IPS-NIHi7 (cell line): ENCODE measurements at regions not wholly inside any gene's neighbourhood (a gene's known extent, or its start where the extent isn't known, plus 50 kb on each side); places are given as distances from the start of the nearest gene placed in this dataset.

Experiments used
- DNase-seq: peaks from one replicate; pipeline ENCODE4 v3.0.0; 2012; ENCODE audit warnings: mixed read lengths; ENCODE audit errors: extremely low spot score

GRCh38 chr15:61633951-61634350, 404.8 kb upstream of the RORA start:
- no peak for DNase-seq

GRCh38 chr15:61629269-61629668, 400.2 kb upstream of the RORA start:
- no peak for DNase-seq

GRCh38 chr15:61624950-61625349, 395.8 kb upstream of the RORA start:
- no peak for DNase-seq

DNA sequence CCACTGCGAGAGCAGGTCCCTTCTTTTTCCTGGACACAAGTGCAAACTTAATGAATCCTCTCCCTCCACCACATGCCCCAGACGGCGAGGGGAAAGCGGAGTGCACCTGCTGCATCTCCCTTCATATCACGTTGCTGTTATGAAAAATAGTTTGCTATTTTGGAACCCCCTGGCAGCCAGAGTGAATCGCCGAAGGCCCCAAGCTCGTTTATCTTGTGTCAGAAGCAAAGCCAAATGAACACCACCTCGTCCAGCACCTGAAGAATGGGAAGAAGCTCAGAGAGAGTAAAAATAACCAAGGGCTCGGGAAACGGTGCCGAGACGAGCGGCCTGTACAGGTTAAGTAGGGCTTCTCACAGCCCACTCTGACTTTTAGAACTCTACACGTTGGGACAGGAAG, 394.6 kb upstream of the RORA start:
- DNase-seq = no peak

DNA sequence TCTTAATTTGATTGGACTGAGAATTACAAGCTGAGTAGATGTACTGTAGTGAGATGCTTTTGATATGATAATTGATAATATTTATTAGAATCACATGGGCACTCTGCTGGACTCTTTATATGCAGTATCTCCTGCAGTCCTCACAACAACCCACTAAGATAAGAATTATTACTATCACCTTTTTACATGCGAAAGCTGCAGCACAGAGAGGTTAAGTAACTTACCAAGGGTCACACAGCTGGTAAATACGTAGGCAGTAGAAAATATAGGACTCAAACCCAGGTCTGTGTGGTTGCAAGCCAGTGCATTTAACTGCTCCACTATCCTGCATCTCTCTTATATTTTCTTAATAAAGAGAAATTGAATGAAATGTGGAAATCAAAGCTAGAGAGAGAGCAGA, 392.8 kb upstream of the RORA start:
- DNase-seq = no peak

- peak; percentile 74 for DNase-seq
These were observed 392.0 kb upstream of the RORA start for GRCh38 chr15:61621146-61621545.

DNA sequence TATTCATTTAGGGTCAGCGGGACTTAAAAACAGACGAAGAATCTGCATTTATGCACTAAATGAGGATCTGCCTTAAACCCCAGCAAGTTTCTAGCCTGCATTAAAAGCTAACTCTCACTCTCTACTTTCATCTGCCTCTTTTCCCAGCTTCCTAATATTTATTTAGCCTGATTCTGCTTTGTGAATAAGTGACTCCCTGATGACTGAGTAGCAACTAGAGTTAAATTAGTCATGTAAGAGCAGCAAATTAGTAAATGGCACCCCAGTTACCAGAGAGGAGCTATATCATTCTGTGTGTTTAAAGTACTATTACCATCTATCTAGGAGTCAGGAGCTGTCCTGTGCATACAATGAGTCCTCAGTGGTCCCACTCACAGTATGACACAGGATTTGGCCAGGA, 391.0 kb upstream of the RORA start:
- no peak for DNase-seq

DNA sequence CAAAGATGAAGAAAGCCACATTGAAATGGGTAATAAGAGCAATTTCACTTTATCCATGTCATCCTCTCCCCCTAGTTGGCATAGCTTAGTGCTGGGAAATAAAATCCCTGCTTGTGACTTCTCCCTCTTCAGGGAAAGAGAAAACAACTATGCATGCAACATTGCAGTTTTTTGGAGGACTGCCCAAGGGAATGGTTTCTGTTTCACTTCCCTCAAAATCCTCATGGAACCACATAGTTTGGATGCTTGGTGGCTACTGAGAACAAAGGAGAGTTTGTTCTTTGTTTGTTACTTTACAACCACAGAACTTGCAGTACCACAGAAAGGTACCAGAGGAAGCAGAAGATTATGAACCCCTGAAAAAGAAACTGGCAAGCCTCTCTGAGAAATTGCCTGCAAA, 384.6 kb upstream of the RORA start:
- no peak for DNase-seq

DNA sequence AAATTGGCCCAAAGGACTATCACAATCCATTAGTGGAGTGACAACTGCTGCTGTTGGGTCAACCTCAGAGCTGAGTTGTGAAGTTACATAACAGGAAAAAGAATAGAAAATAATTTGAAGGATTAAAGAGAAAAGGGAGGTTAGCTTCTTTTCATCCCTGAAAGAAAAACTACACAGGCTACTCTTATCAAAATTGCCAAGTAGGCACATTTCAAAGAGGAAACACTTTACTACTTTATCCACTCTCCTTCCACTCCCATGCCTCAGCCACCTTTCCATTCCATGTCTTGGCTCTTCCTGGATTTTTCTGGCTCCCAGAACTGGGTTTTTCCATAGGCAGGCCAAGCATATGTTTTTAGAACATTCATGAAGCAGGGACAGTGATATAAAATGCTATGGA, 384.0 kb upstream of the RORA start:
- no peak for DNase-seq

DNA sequence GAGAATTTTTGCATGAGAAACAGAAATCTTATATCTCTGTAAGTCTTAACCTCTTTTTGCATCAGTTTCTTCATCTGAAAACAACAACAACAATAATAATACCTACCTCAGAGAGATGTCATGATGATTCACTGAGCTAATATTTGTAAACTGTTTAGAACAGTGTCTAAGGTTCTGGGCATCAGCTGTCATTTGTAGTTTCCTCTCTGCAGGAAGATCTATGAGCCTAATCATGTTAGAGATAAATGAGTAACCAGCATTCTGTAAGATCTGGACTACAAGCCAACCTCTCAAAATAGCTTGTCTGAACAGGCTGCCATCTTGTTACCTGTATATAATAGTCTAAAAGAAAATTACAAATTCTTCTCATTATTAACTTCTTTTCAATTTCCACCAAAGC, 383.0 kb upstream of the RORA start:
- DNase-seq = no peak

DNA sequence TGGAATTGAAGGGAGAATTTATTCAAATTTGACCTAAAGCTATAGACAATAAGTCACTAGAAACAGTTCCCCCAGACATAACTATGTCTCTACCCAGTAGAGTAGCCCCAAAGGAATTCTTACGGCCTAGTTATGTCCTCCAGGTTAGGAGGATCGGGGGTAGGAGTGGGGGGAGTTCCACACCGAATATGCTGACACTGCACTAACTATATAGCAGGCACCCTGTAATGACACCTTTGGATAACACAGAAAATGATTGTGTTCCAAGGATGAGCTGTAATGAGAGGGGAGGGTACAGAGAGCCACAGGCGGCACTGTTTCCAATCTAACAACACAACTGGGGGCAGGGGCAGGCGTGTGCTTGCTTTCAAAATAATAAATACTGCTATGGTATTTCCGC, 376.2 kb upstream of the RORA start:
- DNase-seq = no peak

DNA sequence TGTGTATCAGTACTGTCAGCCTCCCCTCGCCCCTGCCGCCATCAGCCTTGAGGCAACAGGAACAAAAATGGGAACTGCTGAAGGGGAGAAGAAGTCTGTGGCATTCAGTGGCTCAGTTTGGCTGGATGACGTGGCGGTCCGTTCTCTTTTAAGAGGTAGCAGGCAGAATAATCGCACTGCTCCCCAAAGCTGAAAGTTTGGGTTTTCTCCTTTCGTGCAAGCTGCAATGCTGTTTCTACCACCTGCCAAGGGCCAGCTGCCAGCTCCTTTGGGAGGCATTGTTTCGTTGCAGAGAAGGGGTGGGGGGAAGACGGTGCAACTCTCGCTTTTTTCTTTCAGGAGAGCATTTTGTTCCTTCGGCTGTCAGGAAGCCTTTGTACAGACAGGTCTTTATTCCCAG, 369.6 kb upstream of the RORA start:
- DNase-seq = no peak

GRCh38 chr15:61584410-61584809, 355.3 kb upstream of the RORA start:
- DNase-seq = no peak

DNA sequence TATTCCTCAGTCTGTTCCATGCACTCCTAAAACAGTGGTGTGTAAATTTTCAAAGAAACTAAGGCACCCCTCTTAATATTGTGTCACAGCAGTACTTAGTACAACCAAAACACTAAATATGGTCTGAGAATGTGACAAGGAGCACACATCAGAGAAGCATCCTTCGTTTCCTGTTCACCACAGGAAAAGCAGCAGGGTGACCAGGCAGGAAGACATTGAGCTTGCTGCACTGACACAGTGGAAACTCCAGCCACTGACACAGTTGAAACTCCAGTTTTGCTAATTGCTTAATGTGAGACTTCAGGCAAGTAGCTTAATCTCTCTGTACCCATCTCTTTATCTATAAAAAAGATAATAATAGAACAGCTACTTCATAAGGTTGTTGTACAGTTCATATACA, 353.0 kb upstream of the RORA start:
- no peak for DNase-seq

GRCh38 chr15:61575597-61575996, 346.5 kb upstream of the RORA start:
- DNase-seq = no peak

GRCh38 chr15:61571026-61571425, 341.9 kb upstream of the RORA start:
- DNase-seq = no peak

DNA sequence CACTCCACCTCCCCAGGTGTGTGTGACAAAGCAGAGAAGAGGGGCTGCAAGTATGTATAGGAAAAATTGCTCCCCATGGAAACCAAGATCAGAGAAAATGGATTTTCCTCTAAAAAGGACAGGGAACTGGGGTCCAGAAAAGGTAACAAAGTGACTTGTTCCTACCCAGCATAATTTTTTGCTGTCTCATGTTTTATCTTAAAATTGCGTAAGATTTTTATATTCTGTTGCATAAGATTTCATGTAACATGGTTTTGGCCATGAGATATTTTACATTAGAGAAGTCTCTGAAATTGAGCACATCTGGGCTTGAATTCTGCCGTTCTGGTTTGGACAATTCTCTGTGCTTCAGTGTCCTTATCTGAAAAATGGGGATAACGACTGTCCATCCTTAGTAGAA, 335.7 kb upstream of the RORA start:
- no peak for DNase-seq

GRCh38 chr15:61558172-61559136, 329.4 kb upstream of the RORA start:
- no peak for DNase-seq

DNA sequence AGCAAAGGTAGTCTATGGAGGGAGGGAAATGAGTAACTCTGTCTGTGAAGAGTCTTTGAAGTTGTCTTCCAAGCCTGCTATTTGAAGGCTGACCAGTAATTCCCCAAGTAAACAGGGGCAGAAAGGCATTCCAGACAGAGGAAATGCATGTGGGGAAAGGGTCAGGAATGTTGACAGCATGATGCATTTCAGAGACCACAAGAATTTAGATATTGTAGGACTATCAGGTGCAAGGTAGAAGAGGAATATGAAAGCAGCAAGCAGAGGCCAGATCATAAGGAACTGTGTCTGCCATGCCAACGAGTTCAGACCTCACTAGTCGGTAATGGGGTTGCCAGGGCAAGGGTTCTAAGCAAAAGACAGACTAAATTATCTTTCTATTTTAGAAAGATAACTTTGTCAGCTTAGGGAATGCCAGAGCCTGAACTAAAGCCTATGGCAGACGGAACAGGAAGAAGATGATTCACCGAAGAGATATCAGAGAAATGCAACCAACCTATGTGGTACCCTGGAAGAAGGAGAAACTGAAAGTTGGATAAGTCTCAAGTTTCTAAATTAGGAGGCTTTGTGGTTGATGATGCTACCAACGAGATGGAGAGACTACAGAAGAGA, 327.0 kb upstream of the RORA start:
- DNase-seq = no peak

- no peak for DNase-seq
These were observed 320.6 kb upstream of the RORA start for GRCh38 chr15:61549727-61550126.

DNA sequence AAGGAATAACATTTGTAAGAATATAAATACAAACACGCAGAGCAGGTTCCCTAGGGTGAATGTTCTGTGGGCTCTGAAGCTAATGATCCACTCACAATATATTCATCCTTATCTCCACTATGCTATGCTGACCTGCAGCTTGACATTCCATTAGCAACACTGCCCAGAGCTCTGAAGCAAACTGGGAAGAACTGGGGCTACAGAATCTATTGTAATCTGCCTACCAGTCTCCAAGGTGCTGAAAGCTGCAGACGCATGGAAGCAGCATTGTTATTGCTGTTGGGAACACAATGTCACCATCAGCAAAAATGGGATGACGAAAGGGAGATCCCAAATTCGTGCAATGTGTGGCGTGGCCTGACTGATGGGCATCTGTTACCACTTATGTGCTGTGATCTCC, 316.7 kb upstream of the RORA start:
- no peak for DNase-seq

DNA sequence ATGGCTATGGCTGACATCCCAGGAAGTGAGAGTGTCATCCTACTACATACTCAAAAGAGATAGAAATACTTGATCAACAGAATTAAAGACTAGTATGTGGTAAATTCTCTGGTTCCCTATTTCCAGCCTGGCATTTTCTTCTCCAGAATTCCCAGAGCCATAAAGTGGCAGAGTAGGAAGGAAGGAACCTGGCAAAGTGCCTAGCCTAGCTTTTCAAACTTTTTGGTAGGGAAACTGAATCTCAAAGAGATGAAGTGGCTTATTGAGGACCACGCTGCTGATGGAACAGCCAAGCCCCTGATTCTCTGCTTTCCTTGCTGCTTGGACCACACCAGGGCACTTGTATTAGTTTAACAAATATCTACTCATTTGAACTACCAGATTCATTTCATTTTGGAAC, 312.4 kb upstream of the RORA start:
- no peak for DNase-seq

DNA sequence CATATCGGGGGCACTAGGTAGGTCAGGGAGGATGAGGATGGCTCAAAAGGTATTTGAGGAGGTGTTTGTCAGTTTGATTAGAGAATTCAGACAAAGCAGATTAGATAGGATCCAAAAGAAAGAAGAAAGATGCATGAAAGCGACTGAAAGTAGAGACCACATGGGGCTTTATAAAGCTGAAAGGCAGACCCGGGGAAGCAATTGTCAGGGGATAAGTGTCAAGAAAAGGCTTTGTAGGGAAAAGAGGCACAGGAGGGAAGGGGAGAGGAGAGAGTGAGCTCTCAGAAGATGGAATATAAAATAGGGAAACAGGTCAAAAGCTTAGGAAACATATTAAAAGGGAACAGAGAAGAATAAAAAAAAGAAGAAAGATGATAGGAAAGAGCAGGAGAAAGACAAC, 308.2 kb upstream of the RORA start:
- DNase-seq = no peak
